GM20000 (cell line): ENCODE measurements at regions not wholly inside any gene's neighbourhood (a gene's known extent, or its start where the extent isn't known, plus 50 kb on each side); places are given as distances from the start of the nearest gene placed in this dataset.

Experiments used
- DNase-seq: peaks from one replicate; pipeline ENCODE4 v3.0.0; 2012; ENCODE audit warnings: low spot score
- CTCF ChIP-seq: IDR thresholded peaks from 2 replicates; pipeline ENCODE4 v1.5.1; 2012; ENCODE audit warnings: mild to moderate bottlenecking, control low read depth; ENCODE audit errors: extremely low read depth, missing control alignments

- no peak for TF ChIP-seq CTCF
- DNase-seq: no peak
These were observed 67.1 kb upstream of the GUCY1A1 start for GRCh38 chr4:155599596-155599995.

DNA sequence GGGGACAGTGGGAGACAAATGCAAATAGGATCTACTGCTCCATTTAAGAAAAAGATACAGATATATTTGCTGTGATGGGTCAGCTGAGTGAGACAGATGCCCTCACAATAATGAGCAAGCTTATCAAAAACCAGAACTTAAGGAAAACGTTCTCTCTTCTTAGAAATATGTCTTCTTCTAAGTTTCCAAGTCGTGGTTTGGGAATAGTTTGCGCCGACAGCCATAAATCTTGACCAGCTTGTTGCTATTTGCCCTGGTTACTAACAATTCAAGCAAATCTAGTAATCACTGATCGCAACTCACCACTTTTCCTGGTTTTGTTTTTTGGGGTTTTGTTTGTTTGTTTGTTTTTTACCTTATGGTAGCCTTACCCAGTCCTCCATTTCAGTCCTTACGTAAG, 67.6 kb upstream of the GUCY1A1 start:
- no peak for DNase-seq
- TF ChIP-seq CTCF: no peak

DNA sequence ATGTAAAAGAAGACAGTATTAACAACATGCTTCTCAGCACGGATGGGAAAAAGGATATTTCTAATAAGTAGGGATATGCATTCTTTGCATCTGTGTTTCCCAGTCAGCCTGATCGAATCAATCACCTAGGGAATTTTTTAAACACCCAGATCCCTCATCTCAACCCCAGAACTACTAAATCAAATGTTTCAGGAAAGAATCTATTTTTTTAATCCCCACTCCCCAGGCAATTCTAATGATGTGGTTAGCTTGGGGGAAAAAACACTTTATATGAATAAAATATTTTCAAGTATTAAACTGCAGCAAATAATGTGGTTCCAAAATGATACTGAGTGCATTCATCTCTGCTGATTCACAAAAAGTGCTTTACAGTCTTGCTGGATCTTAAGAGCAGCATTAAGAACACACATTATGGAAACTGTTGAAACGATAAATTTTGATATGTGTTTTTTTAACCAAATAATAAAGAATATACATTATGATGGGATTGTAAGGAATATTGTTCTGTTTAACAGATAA, 68.7 kb upstream of the GUCY1A1 start:
- no peak for TF ChIP-seq CTCF

DNA sequence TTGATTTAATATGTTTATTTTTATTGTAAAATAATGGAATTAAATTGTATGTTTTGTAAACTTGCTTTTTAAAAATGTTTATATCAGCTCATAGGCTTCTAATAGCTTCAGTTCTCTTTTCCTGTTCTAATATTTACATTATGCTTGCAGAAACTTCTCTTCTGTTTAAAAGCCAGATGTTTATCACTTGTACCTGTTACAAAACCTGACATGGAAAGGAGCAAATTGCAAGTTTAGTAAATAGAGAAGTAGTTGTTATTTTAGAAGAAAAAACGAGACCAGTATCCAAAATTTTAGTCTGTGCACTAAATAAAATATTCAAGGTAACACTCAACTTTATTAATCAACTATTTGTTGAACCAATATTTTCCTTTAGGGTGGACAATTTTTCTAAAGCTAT, 69.4 kb upstream of the GUCY1A1 start:
- TF ChIP-seq CTCF: no peak
- no peak for DNase-seq

More for the DNA sequence above, 68.7 kb upstream of the GUCY1A1 start:
- no peak for DNase-seq

GRCh38 chr4:155593793-155594192, 72.9 kb upstream of the GUCY1A1 start:
- TF ChIP-seq CTCF: no peak
- no peak for DNase-seq

DNA sequence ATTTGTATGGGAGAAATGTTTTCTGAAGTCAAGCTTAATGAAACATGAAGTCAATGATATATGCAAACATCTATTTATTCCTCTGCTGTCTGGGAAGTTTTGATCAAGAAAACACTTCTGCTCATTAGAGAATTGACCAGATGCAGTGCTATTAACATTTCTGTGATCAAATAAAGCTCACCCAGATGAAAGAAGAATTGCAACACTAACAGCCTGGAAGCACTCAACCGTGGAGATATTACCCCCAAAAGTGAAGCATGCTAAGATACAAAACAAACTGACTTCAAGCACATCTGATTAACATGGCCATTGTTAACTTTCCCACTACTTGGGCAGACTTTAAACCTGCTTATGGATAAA, 73.7 kb upstream of the GUCY1A1 start:
- DNase-seq: no peak
- TF ChIP-seq CTCF: no peak

- no peak for TF ChIP-seq CTCF
- DNase-seq: no peak
These were observed 74.3 kb upstream of the GUCY1A1 start for GRCh38 chr4:155592179-155592937.
